ENCODE measurements at regions not wholly inside any gene's neighbourhood (a gene's known extent, or its start where the extent isn't known, plus 50 kb on each side); places are given as distances from the start of the nearest gene placed in this dataset.
"Not testable (repeated sequence)": the region's sequence is repeated elsewhere in the genome, so short reads cannot be mapped to it uniquely, and the experiment has no call there.

DNA sequence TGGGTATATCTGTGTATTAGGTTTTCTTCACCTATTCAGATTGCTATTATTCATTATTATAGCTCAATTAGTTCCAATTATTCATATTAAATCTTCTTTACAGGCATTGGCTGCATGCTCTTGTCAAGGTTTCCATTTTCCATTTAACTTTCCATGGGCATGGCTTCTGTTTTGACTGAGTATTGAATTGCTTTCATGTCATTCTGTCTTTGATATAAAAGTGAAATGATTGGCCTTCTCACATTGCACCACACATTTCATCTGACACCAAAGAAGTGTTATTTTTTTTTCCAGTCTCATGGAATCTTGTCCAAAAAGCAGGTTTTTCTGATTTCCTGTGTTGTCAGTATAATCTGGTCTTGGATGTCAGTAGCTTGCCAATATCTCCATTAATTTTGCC lies 1244.3 kb downstream of the RAPGEF2 start:
- DNase-seq (ENCODE audit: low read depth), result no peak

DNA sequence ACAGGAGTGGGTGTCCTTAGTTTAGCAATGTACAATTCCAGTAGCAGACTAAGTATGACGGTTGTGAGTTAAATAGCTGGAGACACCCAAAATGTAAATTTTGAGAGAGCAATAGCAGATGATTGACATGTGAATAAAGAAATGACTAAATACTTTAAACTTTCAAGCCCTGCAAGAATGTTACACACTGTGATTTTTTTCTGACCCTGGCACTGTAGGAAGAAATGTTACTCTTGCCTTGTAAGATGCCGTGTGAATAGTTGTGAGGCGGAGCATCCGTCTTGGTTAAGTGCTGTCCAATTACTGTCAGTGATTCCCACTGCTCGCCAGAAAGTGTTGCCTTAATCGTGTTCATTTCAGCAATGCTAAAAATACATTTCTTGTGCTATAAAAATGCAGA lies 1248.1 kb downstream of the RAPGEF2 start:
- no peak for DNase-seq (ENCODE audit: low read depth)

DNA sequence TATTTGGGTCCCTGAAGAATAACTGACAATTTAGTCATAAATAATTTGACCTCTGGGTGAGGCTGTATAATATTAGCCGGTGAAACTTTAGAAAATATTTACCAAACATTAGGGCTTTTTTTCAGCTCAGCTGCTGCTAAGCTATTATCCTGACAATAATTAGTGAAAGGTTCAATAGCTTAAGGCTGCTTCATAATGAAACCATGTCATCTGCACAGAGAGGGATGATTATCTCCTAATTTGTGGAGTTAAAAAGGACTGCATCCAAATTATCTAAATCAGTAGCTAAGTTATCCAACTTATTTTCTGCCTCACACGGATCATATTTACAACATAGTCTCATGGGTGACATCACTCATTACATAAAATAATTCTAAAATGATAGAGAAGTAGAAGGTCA lies 1249.8 kb downstream of the RAPGEF2 start:
- DNase-seq (ENCODE audit: low read depth), result no peak

DNA sequence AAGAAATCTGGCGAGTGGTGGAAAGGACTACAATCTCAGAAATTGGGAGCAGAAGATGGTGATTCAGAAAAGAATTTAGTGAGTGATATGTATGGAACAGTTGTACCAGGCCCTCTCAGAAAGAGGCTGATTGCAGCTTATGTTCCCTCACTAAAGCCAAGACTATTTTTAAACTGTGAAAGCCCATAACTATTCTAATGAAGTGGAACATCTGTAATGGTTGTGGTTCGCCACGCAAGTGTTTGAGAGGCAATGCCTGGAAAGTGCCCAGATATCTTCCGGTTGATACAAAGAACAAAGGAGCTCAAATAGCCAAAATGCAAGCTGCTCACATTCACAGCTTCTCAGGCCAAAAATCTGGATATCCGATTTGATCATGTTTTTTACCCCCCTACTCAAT lies 1250.7 kb downstream of the RAPGEF2 start:
- no peak for DNase-seq (ENCODE audit: low read depth)

DNA sequence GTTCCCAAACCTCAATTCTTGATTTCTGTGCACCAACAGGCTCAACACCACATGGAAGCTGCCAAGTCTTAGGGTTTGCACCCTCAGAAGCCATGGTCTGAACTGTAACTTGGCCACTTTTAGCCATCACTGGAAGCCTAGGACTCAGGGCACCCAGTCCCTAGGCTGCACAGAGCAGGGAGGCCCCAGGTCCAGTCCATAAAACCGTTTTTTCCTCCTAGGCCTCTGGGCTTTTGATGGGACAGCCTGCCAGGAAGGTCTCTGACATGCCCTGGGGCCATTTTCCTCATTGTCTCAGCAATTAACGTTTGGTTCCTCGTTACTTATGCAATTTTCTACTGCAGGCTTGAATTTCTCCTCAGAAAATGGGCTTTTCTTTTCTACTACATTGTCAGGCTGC lies 1259.6 kb downstream of the RAPGEF2 start:
- no peak for DNase-seq (ENCODE audit: low read depth)

DNA sequence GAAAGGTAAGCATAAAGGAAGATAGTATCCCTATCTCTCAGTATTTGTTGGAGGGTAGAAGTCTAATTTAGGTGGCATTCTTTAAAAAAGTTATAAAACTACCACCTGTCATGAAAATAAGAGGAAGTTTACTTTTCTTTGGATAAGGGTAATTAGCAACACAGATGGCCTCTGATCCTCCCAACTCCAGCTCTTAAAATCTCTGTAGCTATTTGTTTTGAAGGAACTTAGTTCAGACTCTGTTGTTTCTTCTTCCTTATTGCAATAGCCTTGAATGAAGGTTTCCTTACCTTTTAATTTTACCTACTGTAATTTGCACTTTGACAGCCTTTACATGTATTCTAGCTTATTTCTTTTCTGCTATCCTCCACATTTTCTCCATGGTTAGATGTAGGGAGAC lies 1261.3 kb downstream of the RAPGEF2 start:
- no peak for DNase-seq (ENCODE audit: low read depth)

DNA sequence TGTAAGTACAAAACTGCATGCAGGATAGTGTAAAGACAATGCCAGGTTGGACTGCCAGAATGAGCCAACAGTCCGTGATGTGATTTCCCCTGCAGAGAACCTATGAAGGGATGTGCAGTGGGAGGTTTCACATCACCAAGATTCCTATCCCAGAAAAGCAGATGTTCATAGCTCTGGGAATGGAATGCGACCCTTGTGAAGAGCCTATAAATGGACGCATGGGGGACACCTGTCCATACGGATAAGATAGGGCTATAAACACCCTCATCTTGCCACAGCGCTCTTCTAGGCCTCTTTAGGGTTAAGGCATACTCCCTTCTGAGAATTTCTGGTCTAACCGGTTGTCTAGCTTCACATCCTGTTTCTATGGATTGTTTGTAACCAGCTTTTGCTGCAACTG lies 1261.8 kb downstream of the RAPGEF2 start:
- not testable (repeated sequence) for DNase-seq (ENCODE audit: low read depth)

DNA sequence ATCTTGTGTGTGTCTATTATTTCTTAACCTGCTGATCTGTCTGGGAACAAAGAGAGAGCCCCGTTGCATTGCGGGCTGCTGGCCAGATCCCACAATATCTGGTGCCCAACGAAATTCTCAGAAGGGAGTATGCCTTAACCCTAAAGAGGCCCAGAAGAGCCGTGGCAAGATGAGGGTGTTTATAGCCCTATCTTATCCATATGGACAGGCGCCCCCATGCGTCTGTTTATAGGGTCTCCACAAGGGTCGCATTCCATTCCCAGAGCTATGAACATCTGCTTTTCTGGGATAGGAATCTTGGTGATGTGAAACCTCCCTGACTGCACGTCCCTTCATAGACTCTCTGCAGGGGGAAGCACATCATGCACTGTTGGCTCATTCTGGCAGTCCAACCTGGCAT lies 1262.5 kb downstream of the RAPGEF2 start:
- DNase-seq (ENCODE audit: low read depth), result not testable (repeated sequence)

DNA sequence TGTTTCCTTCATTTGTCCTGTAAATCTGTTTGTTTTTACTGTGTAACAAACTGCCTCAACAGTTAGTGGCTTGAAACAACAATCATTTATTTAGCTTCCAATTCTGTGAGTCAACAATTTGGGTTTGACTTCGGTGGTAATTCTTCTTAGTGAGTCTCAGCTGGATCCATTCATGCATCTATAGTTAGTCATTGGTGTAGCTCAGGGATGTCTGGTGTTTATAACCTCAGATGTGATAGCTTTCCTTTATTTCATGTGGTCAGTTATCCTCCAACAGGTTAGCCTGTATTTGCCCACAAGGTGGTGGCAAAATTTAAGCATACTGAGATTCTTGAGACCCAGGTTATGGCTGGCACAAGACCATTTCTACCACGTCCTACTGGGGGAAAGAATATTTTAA lies 1267.2 kb downstream of the RAPGEF2 start:
- peak; percentile 66 for DNase-seq (ENCODE audit: low read depth)

DNA sequence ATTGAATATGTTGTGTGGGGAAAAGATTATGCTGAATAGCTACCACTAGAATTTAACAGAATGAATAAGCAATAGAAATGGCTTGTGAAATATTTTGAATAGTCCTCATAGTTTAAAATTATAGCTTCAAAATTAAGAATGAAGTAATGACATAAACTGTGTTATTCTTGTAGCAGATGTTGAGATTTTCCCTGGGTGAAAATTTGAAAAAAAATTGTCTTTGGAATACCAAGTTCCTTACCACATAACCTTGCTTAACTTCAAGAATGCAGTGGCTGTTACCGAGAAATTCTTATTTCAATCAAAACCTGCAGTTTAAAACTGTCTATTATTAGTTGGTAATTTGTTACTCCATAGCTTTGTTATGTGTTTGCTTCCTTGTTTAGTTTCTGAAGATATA lies 1268.6 kb downstream of the RAPGEF2 start:
- no peak for DNase-seq (ENCODE audit: low read depth)

DNA sequence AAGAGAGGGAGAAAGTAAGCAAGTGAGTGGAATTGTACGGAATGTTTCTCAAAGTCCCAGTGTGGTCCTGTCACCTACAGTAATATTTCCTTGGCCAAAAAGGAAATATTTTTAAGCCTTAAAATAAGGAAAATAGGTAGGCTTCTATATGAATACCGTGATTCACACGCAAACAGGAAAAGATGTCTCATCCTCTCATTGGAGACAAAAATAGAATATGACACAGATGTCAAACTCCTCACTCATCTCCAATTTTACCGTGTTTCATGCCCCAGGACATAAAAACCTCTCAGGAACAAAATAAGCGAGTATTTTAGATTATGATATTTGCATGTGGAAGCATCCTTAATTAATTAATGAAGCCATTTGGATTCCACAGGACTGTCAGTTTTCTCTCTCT lies 1269.5 kb downstream of the RAPGEF2 start:
- DNase-seq (ENCODE audit: low read depth), result peak; percentile 40

DNA sequence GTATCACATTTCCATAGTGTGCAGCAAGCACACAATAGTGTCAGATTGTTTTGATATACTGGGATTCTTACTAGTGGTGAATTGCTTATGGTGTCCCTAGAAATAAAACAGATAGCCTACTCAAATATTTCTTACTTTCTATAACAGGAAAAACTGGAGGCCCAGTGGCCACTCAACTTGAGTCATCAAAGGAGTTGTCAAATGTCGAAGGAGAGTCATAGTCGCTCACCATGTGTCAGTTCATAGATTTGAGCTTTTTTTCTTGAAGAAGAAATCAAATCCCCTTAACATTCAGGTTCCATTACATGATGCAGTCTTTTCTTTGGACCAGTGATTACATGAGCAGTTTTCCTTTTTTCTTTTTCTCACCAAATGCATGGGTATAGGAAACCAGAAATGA lies 1271.0 kb downstream of the RAPGEF2 start:
- DNase-seq (ENCODE audit: low read depth), result peak; percentile 48

DNA sequence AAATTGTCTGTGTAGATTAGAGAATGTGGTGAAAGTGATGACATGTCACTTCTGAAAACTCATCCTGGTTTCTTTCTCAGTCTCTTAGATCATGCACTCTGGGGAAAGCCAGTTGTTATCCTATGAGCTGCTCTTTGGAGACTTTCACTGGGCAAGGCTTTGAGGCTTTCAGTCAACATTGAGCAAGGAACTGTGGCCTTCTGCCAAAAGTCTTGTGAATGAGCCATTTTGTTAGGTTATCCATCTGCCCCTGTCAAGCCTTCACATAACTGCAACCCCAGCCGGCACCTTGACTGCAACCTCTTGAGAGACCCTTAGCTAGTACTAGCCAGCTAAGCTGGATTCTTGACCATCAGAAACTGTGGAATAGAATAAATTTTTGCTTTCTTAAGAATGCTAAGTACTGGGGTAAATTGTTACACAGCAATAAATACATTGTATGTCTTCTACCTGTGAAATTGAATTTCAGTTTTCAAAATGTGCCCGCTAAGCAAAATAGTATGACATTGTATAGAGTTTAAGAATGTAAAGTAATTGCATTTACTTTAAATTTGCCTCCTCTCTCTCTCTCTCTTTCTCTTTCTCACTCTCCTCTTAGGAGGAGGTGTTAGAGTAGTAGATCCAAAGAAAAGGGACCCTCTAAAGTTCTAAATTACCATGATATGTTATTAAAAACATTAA lies 1273.0 kb downstream of the RAPGEF2 start:
- no peak for DNase-seq (ENCODE audit: low read depth)

DNA sequence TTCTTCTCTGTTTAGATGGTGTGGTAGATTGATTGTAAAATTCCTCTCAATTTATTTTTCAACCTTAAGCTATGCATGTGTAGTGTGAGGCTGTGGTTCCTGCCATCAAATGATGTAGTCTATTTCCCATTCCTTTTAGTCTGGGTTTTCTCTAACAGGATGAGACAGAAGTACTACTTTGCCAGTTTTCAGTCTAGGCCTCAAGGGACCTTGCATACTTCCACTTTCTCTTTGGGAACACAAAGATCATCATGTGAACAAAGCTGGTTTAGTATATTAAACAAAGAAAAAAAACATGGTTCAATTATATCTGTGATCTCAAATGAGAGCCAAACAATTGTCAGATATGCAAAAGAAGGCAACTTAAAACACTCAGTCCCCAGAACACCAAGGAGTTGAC lies 1284.0 kb downstream of the RAPGEF2 start:
- no peak for DNase-seq (ENCODE audit: low read depth)

DNA sequence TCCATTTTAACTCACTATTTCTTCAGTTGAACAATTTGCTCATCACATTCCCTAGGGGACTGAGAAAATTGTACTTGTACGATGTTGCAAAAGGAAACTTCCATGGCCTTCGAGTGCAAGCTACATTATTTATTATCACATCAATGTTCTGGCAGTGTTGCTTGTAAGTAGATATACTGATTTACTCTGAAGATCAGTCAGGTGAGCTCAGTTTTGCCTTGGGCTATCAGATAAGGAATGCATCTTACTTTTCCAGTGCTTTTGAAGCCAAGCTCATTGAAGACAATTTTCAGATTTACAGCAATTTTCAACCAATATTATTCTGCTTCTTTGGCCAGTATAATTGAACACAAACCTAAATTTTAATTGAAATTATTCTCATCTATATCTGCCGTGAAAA lies 1296.9 kb downstream of the RAPGEF2 start:
- DNase-seq (ENCODE audit: low read depth), result no peak

DNA sequence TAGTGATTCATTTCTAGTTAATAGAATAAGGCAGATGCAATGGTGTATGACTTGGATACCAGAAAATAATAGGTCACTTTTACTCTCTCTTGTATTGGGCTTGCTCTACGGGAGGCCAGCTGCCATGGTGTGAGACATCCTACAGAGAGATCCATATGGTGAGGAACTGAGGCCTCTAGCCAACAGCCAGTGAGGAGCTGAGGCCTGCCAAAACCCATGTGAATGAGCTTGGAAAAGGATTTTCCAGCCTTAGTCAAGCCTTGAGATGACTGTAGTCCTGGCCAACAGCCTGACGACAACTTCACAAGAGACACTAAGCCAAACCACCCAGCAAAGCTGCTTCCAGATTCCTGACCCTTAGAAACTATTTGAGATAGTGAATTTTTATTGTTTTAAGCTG lies 1300.2 kb downstream of the RAPGEF2 start:
- no peak for DNase-seq (ENCODE audit: low read depth)

DNA sequence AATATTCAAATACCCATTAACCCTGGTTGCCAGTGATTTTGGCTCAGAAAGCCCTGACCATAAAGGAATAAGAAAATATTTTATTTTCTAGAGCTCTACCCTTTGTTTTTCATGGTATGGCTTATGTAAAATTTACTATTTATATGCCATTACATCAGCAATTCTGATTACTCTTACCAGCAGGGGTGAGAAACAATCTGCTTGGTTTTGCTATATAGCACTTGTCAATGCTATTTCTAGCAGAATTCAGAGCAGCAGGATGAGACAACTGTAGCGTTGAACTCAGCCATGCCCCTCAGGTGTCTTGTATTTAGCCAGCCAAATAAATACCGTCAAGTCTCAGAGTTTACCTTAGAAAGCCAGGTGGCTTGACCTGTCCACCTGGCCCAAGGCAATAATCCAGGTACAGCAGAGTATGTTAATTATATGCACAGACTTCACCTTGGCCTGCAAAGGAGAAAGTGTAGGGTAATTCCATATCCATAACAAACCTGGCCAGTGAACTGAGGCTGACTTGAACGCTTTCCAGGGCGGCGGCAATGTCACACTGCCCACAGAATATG lies 1303.5 kb downstream of the RAPGEF2 start:
- no peak for DNase-seq (ENCODE audit: low read depth)

DNA sequence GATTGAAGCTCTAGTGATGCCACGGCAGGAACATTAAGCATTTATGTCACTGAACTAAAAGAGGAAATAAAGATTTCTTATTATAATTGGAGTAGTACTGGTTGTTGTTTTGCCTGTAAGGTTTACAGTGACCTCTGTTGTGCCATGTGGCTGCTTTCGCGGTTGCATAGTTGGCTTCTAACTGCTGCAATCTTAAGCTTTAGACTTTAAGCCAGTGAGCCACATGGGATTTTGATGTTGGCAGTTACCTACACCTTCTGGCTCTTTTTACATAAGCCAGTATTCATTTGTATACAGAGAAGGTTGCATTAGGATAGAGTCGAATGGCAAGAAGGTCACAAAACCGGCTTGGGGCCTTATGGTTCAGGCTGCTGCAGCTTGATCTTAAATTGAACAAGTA lies 1311.6 kb downstream of the RAPGEF2 start:
- DNase-seq (ENCODE audit: low read depth), result no peak

DNA sequence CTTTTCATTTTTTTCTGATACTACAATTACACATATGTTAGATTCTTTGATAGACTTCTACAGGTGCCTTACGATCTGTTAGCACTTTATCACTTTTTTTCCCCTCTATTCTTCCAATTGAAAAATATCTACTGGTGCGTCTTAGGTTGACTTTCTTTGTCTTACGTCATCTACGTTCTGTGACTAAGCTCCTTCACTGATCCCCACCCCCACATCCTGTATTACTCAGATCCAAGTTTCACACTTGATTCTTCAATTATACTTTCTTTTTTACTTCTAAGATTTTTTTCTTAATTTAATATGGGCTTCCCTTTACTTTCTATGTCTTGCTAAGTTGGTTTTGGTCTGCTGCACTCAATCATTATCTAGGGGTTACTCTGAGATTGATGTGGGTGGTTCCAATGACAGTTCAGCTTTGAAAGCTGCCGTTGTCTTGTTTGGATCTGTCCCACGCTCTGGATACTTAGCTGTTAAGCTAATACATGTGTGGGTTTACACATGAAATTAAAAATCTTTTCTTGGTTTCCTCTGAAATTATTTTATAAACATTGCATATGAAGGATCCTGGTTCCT lies 1321.1 kb downstream of the RAPGEF2 start:
- peak; percentile 65 for DNase-seq (ENCODE audit: low read depth)

DNA sequence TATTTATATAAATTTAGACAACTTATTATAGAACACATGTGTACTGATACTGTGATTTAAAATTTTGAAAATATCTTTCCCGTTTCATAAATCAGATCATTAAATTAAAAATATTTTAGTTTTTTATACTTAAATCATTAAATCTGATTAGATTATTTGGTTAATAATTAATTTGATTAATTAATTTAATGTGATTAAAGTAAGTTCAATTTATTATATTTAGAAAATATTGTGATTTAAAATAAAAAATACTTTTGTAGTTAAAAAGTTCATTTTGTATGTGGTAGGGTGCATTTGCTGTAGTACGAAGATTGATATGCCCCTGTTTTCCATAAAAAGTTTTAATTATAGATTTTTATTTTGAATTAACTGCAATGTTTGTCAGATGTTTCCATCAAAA lies 1323.4 kb downstream of the RAPGEF2 start:
- no peak for DNase-seq (ENCODE audit: low read depth)

DNA sequence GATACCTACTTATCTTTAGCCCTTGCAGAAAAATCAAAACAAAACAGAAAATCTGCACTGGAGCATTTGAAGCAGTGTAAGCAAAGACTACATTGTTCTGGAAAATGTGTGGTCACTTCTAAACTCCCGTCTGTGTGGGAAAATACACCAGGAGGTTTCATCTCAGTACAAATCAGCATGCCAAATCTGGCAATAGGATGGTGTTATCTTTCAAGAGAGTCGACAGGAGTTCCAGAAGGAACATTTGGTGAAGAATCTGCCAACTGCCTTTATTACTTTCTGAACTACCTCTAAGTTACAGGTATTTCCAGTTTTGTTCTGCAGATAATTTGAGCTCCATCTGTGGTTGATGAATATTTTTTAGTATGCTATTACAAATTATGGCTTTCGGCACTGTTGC lies 1348.0 kb downstream of the RAPGEF2 start:
- no peak for DNase-seq (ENCODE audit: low read depth)

DNA sequence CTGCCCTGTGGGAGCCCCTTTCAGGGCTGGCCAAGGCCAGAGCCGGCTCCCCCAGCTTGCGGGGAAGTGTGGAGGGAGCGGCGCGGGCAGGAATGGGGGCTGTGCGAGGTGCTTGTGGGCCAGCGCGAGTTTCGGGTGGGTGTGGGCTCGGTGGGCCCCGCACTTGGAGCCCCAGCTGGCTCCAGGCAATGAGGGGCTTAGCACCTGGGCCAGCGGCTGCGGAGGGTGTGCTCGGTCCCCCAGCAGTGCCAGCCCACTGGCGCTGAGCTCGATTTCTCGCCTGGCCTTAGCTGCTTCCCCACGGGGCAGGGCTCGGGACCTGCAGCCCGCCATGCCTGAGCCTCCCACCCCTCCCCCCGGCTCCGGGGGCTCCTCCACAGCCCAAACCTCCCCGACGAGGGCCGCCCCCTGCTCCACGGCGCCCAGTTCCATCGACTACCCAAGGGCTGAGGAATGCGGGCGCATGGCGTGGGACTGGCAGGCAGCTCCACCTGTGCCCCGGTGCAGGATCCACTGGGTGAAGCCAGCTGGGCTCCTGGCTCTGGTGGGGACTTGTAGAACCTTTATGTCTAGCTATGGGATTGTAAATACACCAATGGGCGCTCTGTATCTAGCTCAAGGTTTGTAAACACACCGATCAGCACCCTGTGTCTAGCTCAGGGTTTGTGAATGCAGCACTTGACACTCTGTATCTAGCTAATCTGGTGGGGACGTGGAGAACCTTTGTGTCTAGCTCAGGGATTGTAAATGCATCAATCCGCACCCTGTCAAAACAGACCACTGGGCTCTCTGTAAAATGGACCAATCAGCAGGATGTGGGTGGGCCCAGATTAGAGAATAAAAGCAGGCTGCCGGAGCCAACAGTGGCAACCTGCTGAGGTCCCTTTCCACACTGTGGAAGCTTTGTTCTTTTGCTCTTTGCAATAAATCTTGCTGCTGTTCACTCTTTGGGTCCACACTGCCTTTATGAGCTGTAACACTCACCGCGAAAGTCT lies 1379.1 kb downstream of the RAPGEF2 start:
- DNase-seq (ENCODE audit: low read depth), result not testable (repeated sequence)

Measured in ELR (cell line).